ENCODE measurements at regions not wholly inside any gene's neighbourhood (a gene's known extent, or its start where the extent isn't known, plus 50 kb on each side); places are given as distances from the start of the nearest gene placed in this dataset.

GRCh38 chr10:113360870-113361269 lies 192.0 kb upstream of the HABP2 start:
- no peaks in the 10 kb centered on the region for H3K79me2 ChIP-seq (ENCODE audit: insufficient read depth, low read length)
- no peak overlapping the region for H3K4me3 ChIP-seq (ENCODE audit: low read depth, low read length, poor library complexity, severe bottlenecking)
- no peak for TF ChIP-seq EZH2 (IDR thresholded peaks at IDR 0.05; ENCODE audit: borderline replicate concordance, low read length)
- no peaks in the 10 kb centered on the region for H3F3A ChIP-seq (ENCODE audit: insufficient read depth, low read length)
- no peak overlapping the region for H3K27ac ChIP-seq (ENCODE audit: low read depth, low read length, poor library complexity, severe bottlenecking)
- H3K9ac ChIP-seq (ENCODE audit: low read length): no peak overlapping the region
- H3K9me3 ChIP-seq (ENCODE audit: low read length): no peaks in the 10 kb centered on the region
- no peaks in the 10 kb centered on the region for H3K27me3 ChIP-seq (ENCODE audit: insufficient read depth, low read length)
- no peak overlapping the region for H2AFZ ChIP-seq (ENCODE audit: low read length)
- H3K36me3 ChIP-seq (ENCODE audit: insufficient read depth, low read length): no peaks in the 10 kb centered on the region
- H4K20me1 ChIP-seq (ENCODE audit: insufficient read depth, low read length): no peaks in the 10 kb centered on the region
- no peaks in the 10 kb centered on the region for H3K9me2 ChIP-seq (ENCODE audit: low read depth, low read length)
- H3K4me2 ChIP-seq (ENCODE audit: low read length): no peak overlapping the region
- no peaks in the 10 kb centered on the region for H3K4me1 ChIP-seq (ENCODE audit: insufficient read depth, low read length, severe bottlenecking)

GRCh38 chr10:113362645-113363091 lies 190.2 kb upstream of the HABP2 start:
- Histone ChIP-seq H3K27me3 (ENCODE audit: insufficient read depth, low read length) (no peaks in the 10 kb centered on the region), H3K36me3 (ENCODE audit: insufficient read depth, low read length) (no peaks in the 10 kb centered on the region), H2AFZ (ENCODE audit: low read length) (no peak overlapping the region), H3K9ac (ENCODE audit: low read length) (no peak overlapping the region), H3K4me1 (ENCODE audit: insufficient read depth, low read length, severe bottlenecking) (no peaks in the 10 kb centered on the region), H3K9me2 (ENCODE audit: low read depth, low read length) (no peaks in the 10 kb centered on the region), H3K4me3 (ENCODE audit: low read depth, low read length, poor library complexity, severe bottlenecking) (no peak overlapping the region), H4K20me1 (ENCODE audit: insufficient read depth, low read length) (no peaks in the 10 kb centered on the region), H3K9me3 (ENCODE audit: low read length) (no peaks in the 10 kb centered on the region), H3K4me2 (ENCODE audit: low read length) (no peak overlapping the region), H3F3A (ENCODE audit: insufficient read depth, low read length) (no peaks in the 10 kb centered on the region), H3K79me2 (ENCODE audit: insufficient read depth, low read length) (no peaks in the 10 kb centered on the region), H3K27ac (ENCODE audit: low read depth, low read length, poor library complexity, severe bottlenecking) (no peak overlapping the region)
- TF ChIP-seq CTCF (IDR thresholded peaks at IDR 0.05; ENCODE audit: low read length) (no peak), EZH2 (IDR thresholded peaks at IDR 0.05; ENCODE audit: borderline replicate concordance, low read length) (no peak)

GRCh38 chr10:113364227-113364626 lies 188.6 kb upstream of the HABP2 start:
- no peak for TF ChIP-seq EZH2 (IDR thresholded peaks at IDR 0.05; ENCODE audit: borderline replicate concordance, low read length)
- TF ChIP-seq CTCF (IDR thresholded peaks at IDR 0.05; ENCODE audit: low read length): no peak
- no peak overlapping the region for H3K9ac ChIP-seq (ENCODE audit: low read length)
- no peaks in the 10 kb centered on the region for H3K36me3 ChIP-seq (ENCODE audit: insufficient read depth, low read length)
- no peaks in the 10 kb centered on the region for H3K9me2 ChIP-seq (ENCODE audit: low read depth, low read length)
- no peak overlapping the region for H3K4me3 ChIP-seq (ENCODE audit: low read depth, low read length, poor library complexity, severe bottlenecking)
- no peaks in the 10 kb centered on the region for H3K27me3 ChIP-seq (ENCODE audit: insufficient read depth, low read length)
- H4K20me1 ChIP-seq (ENCODE audit: insufficient read depth, low read length): no peaks in the 10 kb centered on the region
- H3F3A ChIP-seq (ENCODE audit: insufficient read depth, low read length): no peaks in the 10 kb centered on the region
- no peaks in the 10 kb centered on the region for H3K4me1 ChIP-seq (ENCODE audit: insufficient read depth, low read length, severe bottlenecking)
- no peak overlapping the region for H3K27ac ChIP-seq (ENCODE audit: low read depth, low read length, poor library complexity, severe bottlenecking)
- H3K9me3 ChIP-seq (ENCODE audit: low read length): no peaks in the 10 kb centered on the region
- no peak overlapping the region for H3K4me2 ChIP-seq (ENCODE audit: low read length)
- H2AFZ ChIP-seq (ENCODE audit: low read length): no peak overlapping the region
- no peaks in the 10 kb centered on the region for H3K79me2 ChIP-seq (ENCODE audit: insufficient read depth, low read length)

GRCh38 chr10:113368666-113369364 lies 184.0 kb upstream of the HABP2 start:
- no peak overlapping the region for H3K4me3 ChIP-seq (ENCODE audit: low read depth, low read length, poor library complexity, severe bottlenecking)
- no peaks in the 10 kb centered on the region for H3K9me2 ChIP-seq (ENCODE audit: low read depth, low read length)
- no peaks in the 10 kb centered on the region for H3K27me3 ChIP-seq (ENCODE audit: insufficient read depth, low read length)
- H3K9ac ChIP-seq (ENCODE audit: low read length): no peak overlapping the region
- no peaks in the 10 kb centered on the region for H3K4me1 ChIP-seq (ENCODE audit: insufficient read depth, low read length, severe bottlenecking)
- no peak overlapping the region for H2AFZ ChIP-seq (ENCODE audit: low read length)
- H3K27ac ChIP-seq (ENCODE audit: low read depth, low read length, poor library complexity, severe bottlenecking): no peak overlapping the region
- no peaks in the 10 kb centered on the region for H3F3A ChIP-seq (ENCODE audit: insufficient read depth, low read length)
- no peak overlapping the region for H3K4me2 ChIP-seq (ENCODE audit: low read length)
- H3K79me2 ChIP-seq (ENCODE audit: insufficient read depth, low read length): no peaks in the 10 kb centered on the region
- H3K36me3 ChIP-seq (ENCODE audit: insufficient read depth, low read length): no peaks in the 10 kb centered on the region
- TF ChIP-seq EZH2 (IDR thresholded peaks at IDR 0.05; ENCODE audit: borderline replicate concordance, low read length) (no peak), CTCF (IDR thresholded peaks at IDR 0.05; ENCODE audit: low read length) (no peak)
- no peaks in the 10 kb centered on the region for H3K9me3 ChIP-seq (ENCODE audit: low read length)
- no peaks in the 10 kb centered on the region for H4K20me1 ChIP-seq (ENCODE audit: insufficient read depth, low read length)

Data from OCI-LY1 (cell line).